Fibroblast of lung (primary cell): ENCODE measurements at regions not wholly inside any gene's neighbourhood (a gene's known extent, or its start where the extent isn't known, plus 50 kb on each side); places are given as distances from the start of the nearest gene placed in this dataset.

Experiments used
- CTCF ChIP-seq, 2 donors: IDR thresholded peaks in 1 of 2; conservative IDR thresholded peaks in 1 of 2; 1 replicate in 1 of 2; 2 replicates in 1 of 2; pipeline ENCODE4 v1.5.1; 2011 to 2012; ENCODE audit warnings: low read length in 2 of 2, control low read depth in 1 of 2, inconsistent platforms in 1 of 2, low read depth in 1 of 2, mild to moderate bottlenecking in 1 of 2
- EZH2 ChIP-seq: IDR thresholded peaks from 2 replicates; pipeline ENCODE4 v1.5.1; 2012; ENCODE audit warnings: low read length, control low read depth, mild to moderate bottlenecking; ENCODE audit errors: missing control alignments

DNA sequence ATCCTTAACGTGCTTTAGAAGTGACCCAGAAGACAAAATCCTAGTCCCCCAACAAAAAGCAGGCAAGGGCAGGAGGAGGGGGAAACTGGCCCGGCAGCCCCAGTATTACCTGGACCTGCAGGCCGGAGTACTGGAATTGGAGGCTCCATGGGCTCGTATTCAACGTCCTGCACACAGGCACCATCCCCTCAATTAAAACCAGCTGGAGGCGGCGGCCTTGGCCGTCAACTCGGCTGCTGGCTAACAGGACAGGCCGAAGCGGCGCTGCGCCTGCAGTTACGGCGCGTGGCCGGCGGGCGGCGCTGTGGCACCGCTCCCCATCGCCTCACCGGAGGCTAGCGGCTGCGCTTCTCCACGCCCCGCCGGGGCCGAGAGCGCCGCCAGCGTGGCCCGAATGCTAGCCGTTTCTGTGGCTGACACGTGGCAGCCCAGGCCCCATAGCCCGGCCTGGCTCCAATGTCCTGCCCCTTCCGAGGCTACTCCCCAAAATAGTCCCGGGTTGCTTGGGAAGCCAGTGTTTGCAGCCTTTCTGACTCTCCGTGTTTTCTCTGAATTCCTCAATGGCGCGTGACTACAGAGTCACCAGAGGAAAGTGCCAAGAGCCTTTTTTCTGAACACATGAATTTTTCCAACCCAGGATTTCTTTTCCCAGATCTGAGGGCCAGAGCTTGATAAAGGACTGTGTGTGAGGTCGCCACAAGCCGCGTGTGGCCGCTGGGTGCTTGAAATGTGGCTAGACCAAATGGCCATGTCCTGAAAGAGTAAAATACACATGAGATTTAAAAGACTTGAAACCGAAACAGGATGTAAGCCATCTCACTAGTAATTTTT lies 82.5 kb downstream of the HHIPL2 start:
- TF ChIP-seq EZH2 (no peak), CTCF (conservative IDR thresholded peaks at IDR 0.05 in 1 of 2, IDR thresholded peaks at IDR 0.05 in 1 of 2; ENCODE audit: low read depth in 1 of 2, low read length in 2 of 2) (peak; percentile 74 to 98)
